ENCODE measurements at regions not wholly inside any gene's neighbourhood (a gene's known extent, or its start where the extent isn't known, plus 50 kb on each side); places are given as distances from the start of the nearest gene placed in this dataset.

DNA sequence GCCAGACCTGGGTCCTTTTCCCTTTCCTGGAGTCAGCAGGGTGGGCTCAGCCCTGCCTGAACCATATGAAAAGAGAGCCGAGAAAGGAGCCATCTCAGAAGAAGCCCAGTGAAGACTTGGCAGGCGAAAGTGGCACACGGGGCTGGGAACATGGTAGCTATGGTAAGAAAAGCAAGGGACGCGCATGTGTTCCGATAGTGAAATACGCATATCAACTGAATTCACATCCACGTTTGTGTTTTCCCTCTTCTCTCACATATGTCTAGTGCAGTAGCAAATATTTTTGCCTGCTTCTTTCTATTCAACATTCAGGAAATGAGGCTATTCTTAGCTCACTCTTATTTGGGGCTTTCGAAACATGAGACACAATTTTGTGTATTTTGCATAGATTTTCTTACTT, 54.1 kb upstream of the PEG3 start:
- TF ChIP-seq POLR2A (IDR thresholded peaks at IDR 0.05; ENCODE audit: low read length) (no peak), PHF8 (IDR thresholded peaks at IDR 0.05; ENCODE audit: borderline replicate concordance, low read depth) (no peak)
- TF ChIP-seq, protein P1, sequence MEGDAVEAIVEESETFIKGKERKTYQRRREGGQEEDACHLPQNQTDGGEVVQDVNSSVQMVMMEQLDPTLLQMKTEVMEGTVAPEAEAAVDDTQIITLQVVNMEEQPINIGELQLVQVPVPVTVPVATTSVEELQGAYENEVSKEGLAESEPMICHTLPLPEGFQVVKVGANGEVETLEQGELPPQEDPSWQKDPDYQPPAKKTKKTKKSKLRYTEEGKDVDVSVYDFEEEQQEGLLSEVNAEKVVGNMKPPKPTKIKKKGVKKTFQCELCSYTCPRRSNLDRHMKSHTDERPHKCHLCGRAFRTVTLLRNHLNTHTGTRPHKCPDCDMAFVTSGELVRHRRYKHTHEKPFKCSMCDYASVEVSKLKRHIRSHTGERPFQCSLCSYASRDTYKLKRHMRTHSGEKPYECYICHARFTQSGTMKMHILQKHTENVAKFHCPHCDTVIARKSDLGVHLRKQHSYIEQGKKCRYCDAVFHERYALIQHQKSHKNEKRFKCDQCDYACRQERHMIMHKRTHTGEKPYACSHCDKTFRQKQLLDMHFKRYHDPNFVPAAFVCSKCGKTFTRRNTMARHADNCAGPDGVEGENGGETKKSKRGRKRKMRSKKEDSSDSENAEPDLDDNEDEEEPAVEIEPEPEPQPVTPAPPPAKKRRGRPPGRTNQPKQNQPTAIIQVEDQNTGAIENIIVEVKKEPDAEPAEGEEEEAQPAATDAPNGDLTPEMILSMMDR (IDR thresholded peaks at IDR 0.05), result no peak

Data from A549 (cell line).